C4-2B (cell line): ENCODE measurements at regions not wholly inside any gene's neighbourhood (a gene's known extent, or its start where the extent isn't known, plus 50 kb on each side); places are given as distances from the start of the nearest gene placed in this dataset.

ENCODE experiments used
- CTCF ChIP-seq: fragments of 450-650 bp; conservative IDR thresholded peaks from 2 replicates; pipeline ENCODE4 v1.5.1; 2017; ENCODE audit warnings: mild to moderate bottlenecking
- ZFX ChIP-seq: fragments of 450-650 bp; IDR thresholded peaks from 2 replicates; pipeline ENCODE4 v1.6.1; 2017

DNA sequence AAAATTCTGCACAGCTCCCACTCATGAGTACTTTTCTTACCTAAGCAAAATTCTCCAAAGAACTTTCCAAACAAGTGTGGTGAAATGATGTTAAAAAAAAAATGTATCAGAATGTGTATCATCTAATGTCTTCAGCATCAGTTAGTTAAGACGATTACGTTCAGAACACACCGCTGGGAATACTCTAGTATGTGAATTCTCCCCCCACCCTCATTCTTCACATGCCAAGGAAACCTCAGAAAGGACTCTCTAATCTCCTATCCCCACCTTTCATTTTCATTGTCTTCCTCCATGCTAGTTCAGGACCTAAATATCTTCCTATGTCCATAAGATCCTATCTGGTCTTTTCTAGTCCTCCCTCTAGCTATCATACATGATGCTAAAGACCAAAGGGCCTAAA, 457.4 kb downstream of the SHQ1 start:
- TF ChIP-seq ZFX (no peak), CTCF (no peak)
